Prostate gland (tissue), 2 donors: ENCODE measurements at regions not wholly inside any gene's neighbourhood (a gene's known extent, or its start where the extent isn't known, plus 50 kb on each side); places are given as distances from the start of the nearest gene placed in this dataset.

ENCODE experiments used
- DNase-seq: peaks from one replicate; pipeline ENCODE4 v3.0.0-alpha.2; 2019; ENCODE audit warnings: low spot score
- H3K27ac ChIP-seq, 2 donors: fragments of 200-600 bp; sonication (generic); 2 replicates each; pipeline ENCODE4 v1.5.1; 2017 to 2019
- H3K27me3 ChIP-seq: fragments of 200-600 bp; sonication (generic); replicated peaks from 2 replicates; pipeline ENCODE4 v1.5.1; 2019; ENCODE audit not compliant: insufficient read depth
- H3K36me3 ChIP-seq, 2 donors: fragments of 200-600 bp; sonication (generic); 1 replicate in 1 of 2; 2 replicates in 1 of 2; pipeline versions ENCODE4 v1.5.1 to v1.8.1; 2017 to 2019
- H3K4me1 ChIP-seq: fragments of 200-600 bp; sonication (generic); replicated peaks from 2 replicates; pipeline ENCODE4 v1.5.1; 2019
- H3K4me3 ChIP-seq, 2 donors: fragments of 200-600 bp; sonication (generic); 2 replicates each; pipeline ENCODE4 v1.5.1; 2017 to 2019
- H3K9me3 ChIP-seq: fragments of 200-600 bp; sonication (generic); 2 replicates; pipeline ENCODE4 v1.5.1; 2017
- POLR2A ChIP-seq: fragments of 450-650 bp; IDR thresholded peaks from one replicate; pipeline ENCODE4 v1.6.1; 2016; ENCODE audit warnings: antibody characterized with exemption, mild to moderate bottlenecking
- POLR2AphosphoS5 ChIP-seq: sonication (generic); formaldehyde crosslinking; IDR thresholded peaks from one replicate; pipeline ENCODE4 v1.6.1; 2017; ENCODE audit warnings: antibody characterized with exemption
- WGBS: methylation state at CpG from one replicate; pipeline ENCODE4 v1.1.5; 2018; 5-methylcytosine and 5-hydroxymethylcytosine counted together
- intact Hi-C: fragments of 100-400 bp; cut with DNase I; formaldehyde crosslinking; loops from one replicate; pipeline ENCODE4 v1.14.2; 2022
- TF ChIP-seq, protein P1 (sequence below), 4 experiments: fragments of 200-600 bp in 2 of 4; fragments of 450-650 bp in 2 of 4; sonication (generic) in 2 of 4; IDR thresholded peaks; 1 replicate in 3 of 4; 2 replicates in 1 of 4; pipeline ENCODE4 v1.5.1; 2016 to 2019; ENCODE audit warnings: antibody characterized with exemption in 4 of 4, mild to moderate bottlenecking in 2 of 4, moderate library complexity in 2 of 4

DNA sequence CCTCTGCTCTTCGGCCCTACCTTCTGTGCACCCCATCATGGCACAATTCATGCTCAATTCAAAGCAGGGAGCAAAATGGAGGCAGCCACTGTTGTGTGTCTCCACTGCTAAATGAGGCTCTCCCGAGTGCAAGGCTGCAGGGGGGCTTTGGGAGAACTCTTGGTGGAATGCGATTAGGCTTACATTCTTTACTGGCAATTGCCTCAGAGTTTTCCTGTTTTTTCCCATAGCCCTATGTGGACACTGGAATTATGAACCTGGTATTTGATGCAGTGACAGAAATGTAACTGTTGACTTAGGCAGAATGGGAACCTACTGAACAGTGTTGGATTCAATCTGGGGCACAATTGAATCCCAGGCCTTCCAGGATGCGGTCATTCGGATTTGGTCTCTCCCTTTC is 187.9 kb upstream of the GMDS start:
- Histone ChIP-seq H3K4me1 (no peaks in the 10 kb centered on the region), H3K4me3 (no peak overlapping the region), H3K27ac (no peak overlapping the region), H3K36me3 (no peaks in the 10 kb centered on the region), H3K9me3 (no peaks in the 10 kb centered on the region), H3K27me3 (no peaks in the 10 kb centered on the region)
- no peak for TF ChIP-seq POLR2A
- no peak for TF ChIP-seq POLR2AphosphoS5
- TF ChIP-seq, protein P1, sequence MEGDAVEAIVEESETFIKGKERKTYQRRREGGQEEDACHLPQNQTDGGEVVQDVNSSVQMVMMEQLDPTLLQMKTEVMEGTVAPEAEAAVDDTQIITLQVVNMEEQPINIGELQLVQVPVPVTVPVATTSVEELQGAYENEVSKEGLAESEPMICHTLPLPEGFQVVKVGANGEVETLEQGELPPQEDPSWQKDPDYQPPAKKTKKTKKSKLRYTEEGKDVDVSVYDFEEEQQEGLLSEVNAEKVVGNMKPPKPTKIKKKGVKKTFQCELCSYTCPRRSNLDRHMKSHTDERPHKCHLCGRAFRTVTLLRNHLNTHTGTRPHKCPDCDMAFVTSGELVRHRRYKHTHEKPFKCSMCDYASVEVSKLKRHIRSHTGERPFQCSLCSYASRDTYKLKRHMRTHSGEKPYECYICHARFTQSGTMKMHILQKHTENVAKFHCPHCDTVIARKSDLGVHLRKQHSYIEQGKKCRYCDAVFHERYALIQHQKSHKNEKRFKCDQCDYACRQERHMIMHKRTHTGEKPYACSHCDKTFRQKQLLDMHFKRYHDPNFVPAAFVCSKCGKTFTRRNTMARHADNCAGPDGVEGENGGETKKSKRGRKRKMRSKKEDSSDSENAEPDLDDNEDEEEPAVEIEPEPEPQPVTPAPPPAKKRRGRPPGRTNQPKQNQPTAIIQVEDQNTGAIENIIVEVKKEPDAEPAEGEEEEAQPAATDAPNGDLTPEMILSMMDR (IDR thresholded peaks at IDR 0.05), result no peak
- intact Hi-C loops, result no loop called here
- 99% methylated on average over 5 of the region's 5 CpGs for WGBS
- DNase-seq, result no peak

DNA sequence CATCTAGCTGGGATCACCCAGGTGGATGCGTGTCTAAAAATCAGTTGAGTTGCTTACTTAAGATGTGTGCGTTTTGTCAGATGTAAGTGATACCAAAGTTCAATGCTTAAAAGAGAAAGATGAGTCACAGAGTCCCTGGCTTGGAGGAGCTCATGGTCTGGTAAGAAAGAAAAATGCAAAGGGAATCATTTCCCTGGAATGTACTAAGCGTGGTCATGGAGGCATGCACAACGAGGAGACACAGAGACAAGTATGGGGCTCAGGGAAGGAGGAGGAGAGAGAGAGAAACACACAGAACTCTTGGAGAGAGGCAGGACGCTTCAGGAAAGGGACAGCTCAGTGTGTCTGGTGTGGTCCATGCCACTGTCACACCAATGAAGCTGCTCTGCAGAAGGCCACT is 186.9 kb upstream of the GMDS start:
- TF ChIP-seq, protein P1 (IDR thresholded peaks at IDR 0.05), result no peak
- no peak for TF ChIP-seq POLR2A
- Histone ChIP-seq H3K36me3 (no peaks in the 10 kb centered on the region), H3K4me3 (no peak overlapping the region), H3K27ac (no peak overlapping the region), H3K27me3 (no peaks in the 10 kb centered on the region), H3K9me3 (no peaks in the 10 kb centered on the region), H3K4me1 (no peaks in the 10 kb centered on the region)
- intact Hi-C loops, result no loop called here
- WGBS, result 86% methylated on average over 5 of the region's 5 CpGs
- no peak for DNase-seq

DNA sequence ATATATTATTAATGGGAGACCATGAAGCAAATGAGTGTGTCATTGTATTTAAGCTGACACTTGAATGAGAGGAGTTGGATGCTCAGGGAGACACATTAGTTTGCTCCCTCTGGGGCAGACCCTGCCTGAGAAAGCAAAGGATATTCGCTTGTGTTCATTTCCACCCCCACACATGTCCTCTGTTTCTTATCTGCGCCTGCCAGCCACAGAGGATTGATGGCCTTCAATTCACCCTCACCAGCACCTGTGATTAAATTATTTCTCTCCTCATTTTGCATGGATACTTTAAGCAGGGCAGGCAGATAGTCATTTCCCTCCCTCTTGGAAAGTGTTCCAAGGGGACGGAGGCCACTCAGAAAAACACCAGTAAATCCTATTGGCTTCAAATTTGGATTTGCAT is 185.2 kb upstream of the GMDS start:
- 92% methylated on average over 3 of the region's 3 CpGs for WGBS
- Histone ChIP-seq H3K9me3 (no peaks in the 10 kb centered on the region), H3K4me3 (no peak overlapping the region), H3K4me1 (no peaks in the 10 kb centered on the region), H3K27ac (no peak overlapping the region), H3K27me3 (no peaks in the 10 kb centered on the region), H3K36me3 (no peaks in the 10 kb centered on the region)
- DNase-seq, result no peak
- intact Hi-C loops, result no loop called here
- TF ChIP-seq POLR2A (no peak), POLR2AphosphoS5 (no peak)
- TF ChIP-seq, protein P1 (IDR thresholded peaks at IDR 0.05), result no peak

DNA sequence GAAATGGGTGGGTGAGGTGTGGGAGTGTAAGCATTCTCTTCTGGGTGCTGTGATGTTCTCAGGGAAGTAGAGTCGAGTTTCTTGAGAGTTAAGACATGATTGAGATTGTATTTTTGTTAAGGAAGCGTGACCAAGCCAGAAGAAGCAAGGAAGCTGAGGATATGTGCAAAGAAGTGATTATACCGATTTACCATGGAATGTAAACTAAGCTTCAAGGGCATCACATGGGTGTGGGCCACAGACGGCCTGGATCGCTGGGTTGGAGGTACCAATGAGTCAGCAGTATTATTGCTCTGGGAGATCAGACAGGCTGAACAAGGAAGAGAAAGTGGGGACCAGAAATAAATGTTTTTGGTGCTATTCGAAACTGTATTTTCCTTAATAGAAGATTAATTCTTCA is 184.1 kb upstream of the GMDS start:
- Histone ChIP-seq H3K9me3 (no peaks in the 10 kb centered on the region), H3K4me3 (no peak overlapping the region), H3K36me3 (no peaks in the 10 kb centered on the region), H3K4me1 (no peaks in the 10 kb centered on the region), H3K27me3 (no peaks in the 10 kb centered on the region), H3K27ac (no peak overlapping the region)
- DNase-seq, result no peak
- WGBS, result 84% methylated on average over 6 of the region's 6 CpGs
- TF ChIP-seq, protein P1 (IDR thresholded peaks at IDR 0.05), result no peak
- TF ChIP-seq POLR2A, result no peak
- no peak for TF ChIP-seq POLR2AphosphoS5
- intact Hi-C loops, result no loop called here

DNA sequence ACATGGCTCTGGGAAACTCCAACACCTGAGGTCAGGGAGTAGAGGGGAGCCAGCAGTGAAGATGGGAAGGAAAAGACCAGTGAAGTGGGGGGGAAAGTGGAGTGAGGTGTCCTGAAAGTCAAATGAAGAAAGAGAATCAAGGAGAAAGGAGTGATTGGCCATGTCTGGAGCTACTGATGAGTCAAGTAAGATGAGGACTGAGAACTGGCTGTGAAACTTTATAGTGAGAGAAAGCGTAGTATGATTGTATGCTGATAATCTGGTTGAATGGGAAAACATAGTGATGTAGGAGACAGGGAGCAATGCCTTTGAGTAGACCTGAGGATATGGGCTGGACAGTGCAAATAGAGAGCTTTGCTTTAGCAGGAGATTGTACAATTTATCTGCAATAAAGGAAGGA is 183.6 kb upstream of the GMDS start:
- H3K9me3 ChIP-seq, result no peaks in the 10 kb centered on the region
- intact Hi-C loops, result no loop called here
- H3K27ac ChIP-seq, result no peak overlapping the region
- 88% methylated on average over 1 of the region's 1 CpG for WGBS
- H3K36me3 ChIP-seq, result no peaks in the 10 kb centered on the region
- no peaks in the 10 kb centered on the region for H3K27me3 ChIP-seq
- DNase-seq, result no peak
- H3K4me1 ChIP-seq, result no peaks in the 10 kb centered on the region
- no peak overlapping the region for H3K4me3 ChIP-seq
- TF ChIP-seq POLR2AphosphoS5 (no peak), POLR2A (no peak)
- TF ChIP-seq, protein P1 (IDR thresholded peaks at IDR 0.05), result no peak
